OCI-LY3 (cell line): ENCODE measurements at regions not wholly inside any gene's neighbourhood (a gene's known extent, or its start where the extent isn't known, plus 50 kb on each side); places are given as distances from the start of the nearest gene placed in this dataset.

Experiments
- CTCF ChIP-seq: fragments of 200-600, 300-600 bp; sonication (generic); IDR thresholded peaks from 2 replicates; pipeline ENCODE4 v1.5.1; 2014; ENCODE audit warnings: antibody characterized with exemption, low read length, low read depth
- EZH2phosphoT487 ChIP-seq: fragments of 200-600 bp; shearing (Covaris generic); IDR thresholded peaks from 2 replicates; pipeline ENCODE4 v1.6.1; 2018; ENCODE audit warnings: antibody characterized with exemption, mixed run types, low read depth

- TF ChIP-seq CTCF: no peak
- no peak for TF ChIP-seq EZH2phosphoT487
These were observed 117.6 kb downstream of the INHBB start for GRCh38 chr2:120463527-120463926.
